GM18861 (cell line): ENCODE measurements at regions not wholly inside any gene's neighbourhood (a gene's known extent, or its start where the extent isn't known, plus 50 kb on each side); places are given as distances from the start of the nearest gene placed in this dataset.

ENCODE experiments used
- ATAC-seq: cut with Tn5 transposase; IDR thresholded peaks from one replicate; pipeline ENCODE4 v1.9.1; 2021; ENCODE audit not compliant: unreplicated experiment

- no peak for ATAC-seq
These were observed 194.2 kb upstream of the SGK1 start for GRCh38 chr6:134511984-134512683.

- ATAC-seq = no peak
These were observed 193.0 kb upstream of the SGK1 start for GRCh38 chr6:134510920-134511319.

- no peak for ATAC-seq
These were observed 192.2 kb upstream of the SGK1 start for GRCh38 chr6:134510142-134510541.

GRCh38 chr6:134508862-134509498, 191.1 kb upstream of the SGK1 start:
- no peak for ATAC-seq

- no peak for ATAC-seq
These were observed 188.2 kb upstream of the SGK1 start for GRCh38 chr6:134506162-134506561.

GRCh38 chr6:134503585-134504281, 185.8 kb upstream of the SGK1 start:
- no peak for ATAC-seq

- ATAC-seq = no peak
These were observed 185.0 kb upstream of the SGK1 start for GRCh38 chr6:134502614-134503549.

DNA sequence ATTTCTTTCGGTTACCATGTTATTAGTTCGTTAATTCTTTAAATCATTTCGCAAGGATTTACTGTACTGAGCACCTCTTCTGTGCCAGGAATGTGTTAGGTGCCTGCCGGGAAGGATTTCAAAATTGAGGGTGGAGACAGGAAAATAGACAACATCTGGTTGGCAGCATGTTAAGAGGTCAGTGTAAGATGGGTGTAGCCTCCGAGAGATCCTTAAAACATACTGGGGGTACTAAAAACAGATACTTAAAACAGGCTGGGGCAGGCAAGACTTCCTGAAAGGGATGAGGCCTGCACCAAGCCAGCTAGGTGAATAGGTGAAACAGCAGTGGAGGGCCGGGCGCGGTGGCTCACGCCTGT, 178.0 kb upstream of the SGK1 start:
- no peak for ATAC-seq

DNA sequence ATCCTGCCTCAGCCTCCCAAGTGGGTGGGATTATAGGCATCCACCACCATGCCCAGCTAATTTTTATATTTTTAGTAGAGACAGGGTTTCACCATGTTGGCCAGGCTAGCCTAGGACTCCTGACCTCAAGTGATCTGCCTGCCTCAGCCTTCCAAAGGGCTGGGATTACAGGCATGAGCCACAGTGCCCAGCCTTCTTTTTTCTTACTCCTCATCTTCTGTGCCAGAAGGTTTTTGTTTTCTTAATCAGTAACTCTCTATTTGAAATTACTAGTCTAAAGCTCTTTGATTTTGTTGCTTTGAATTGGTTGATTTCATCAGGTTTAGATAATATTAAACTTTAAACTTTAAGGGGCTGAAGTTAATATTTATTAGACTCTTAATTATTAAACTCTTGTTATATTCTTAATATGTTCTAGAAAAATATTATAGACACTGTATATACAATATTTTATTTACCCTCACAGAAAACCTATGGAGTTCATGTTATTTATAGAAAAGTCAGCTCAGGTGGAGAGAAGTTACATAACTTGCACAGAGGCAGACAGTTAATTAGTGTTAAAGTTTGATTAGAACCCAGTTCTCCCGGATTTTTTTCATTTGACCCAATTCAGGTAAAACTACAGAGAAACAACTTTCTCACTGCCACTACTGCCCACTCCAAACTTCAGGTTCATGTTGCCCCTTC, 177.4 kb upstream of the SGK1 start:
- ATAC-seq = no peak

DNA sequence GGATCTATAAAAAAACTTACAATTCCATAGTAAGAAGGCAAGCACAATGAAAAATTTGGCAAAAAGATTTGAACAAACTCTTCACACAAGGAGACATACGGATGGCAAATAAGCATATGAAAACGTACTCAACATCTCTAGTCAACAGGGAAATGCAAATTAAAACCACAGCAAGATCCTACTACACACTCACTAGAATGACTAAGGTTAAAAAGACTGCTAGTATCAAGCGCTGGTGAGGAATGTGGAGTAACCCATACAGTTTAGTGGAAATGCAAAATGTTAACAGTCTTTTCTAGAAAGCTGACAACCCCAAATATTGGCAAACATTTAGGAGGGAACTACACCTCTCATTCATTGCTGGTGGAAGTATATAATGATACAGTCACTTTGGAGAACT, 175.9 kb upstream of the SGK1 start:
- ATAC-seq = no peak

- no peak for ATAC-seq
These were observed 173.6 kb upstream of the SGK1 start for GRCh38 chr6:134491477-134491876.

- ATAC-seq = no peak
These were observed 164.8 kb upstream of the SGK1 start for GRCh38 chr6:134482593-134483270.

DNA sequence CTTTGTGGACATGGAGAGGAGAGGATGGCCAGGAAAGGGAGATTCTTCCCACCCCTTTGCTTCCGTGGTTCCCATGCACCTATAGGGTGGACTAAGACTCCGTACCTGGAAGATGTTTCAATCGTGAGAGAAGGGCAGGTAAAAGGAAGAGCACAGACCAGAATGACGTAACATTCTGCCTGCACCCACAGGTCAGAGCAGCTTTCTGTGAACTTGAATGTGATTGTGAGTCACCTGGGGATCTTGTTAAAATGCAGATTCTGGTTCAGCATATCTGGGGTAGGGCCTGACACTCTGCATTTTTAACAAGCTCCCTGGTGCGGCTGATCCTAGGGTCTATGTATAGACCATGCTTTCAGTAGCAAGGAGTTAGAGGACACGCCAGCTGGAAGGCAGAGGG, 164.1 kb upstream of the SGK1 start:
- no peak for ATAC-seq

DNA sequence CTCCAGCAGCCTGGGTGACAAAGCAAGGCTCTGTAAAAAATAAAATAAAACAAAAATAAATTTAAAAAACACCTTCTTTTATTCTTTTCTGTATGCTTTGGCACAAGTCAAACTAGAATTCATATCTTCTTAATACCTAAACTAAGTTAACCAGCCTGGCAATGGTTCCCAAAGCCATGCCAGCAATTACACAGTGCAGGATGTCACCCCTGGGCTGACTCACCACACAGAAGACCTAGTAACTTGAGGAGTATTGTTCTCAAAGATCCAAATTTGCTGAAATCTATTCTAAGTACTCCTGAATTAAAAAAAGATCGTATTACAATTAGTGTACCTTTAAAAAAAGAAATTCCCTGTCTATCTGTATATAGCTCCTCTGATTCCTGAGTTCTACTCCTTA, 162.7 kb upstream of the SGK1 start:
- no peak for ATAC-seq

DNA sequence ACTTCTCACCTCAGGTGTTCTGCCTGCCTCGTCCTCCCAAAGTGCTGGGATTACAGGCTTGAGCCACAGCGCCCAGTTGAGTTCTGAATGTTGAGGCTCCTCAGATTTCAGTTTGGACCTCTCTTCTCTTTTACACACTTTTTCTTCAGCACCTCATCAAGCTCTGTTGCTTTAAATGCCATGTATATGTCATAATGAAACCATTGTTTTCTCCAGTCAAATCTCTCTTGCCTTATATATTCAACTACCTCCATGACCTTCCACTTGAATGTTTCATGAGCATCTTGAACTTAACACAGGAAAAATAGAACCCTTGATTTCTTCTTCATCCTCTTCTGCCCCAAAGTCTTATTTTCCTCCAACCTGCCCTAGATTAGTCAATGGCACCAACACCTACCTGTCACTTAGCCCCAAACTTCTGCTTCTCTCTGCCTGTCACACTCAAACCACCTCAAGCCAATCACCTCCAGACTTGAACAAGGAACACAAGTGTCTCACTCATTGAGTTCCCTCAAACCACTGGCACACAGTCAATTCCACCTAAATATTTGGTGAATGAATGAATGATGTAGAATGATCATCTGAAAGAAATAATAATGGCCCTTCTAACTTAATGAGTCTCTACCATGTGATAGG, 161.0 kb upstream of the SGK1 start:
- no peak for ATAC-seq

DNA sequence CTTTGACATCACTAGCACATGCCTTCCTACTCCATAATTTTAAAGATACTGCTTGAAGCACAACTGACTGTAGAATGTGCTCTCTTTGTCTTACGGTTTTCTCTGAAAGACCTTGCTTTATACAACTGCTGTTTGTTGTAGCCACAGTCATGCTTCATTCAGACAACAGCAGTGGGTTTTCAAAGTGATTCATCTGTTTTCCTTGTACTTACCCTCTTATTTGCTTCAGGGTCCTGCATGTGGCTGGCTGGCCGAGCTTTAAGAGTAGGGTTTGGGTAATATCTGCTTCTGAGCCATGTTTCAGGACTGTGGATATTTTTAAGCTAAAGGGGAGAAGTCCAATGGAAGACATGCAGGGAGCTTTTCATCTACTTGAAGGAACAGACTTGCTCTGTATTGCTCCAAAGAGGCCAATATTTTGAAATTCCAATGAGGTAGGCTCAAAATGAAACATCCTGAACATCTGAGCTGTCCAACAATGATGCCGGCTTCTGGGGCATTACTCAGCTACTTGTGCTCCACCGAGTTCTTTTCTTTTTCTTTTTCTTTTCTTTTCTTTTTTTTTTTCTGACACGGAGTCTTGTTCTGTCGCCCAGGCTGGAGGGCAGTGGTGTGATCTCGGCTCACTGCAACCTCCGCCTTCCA, 160.2 kb upstream of the SGK1 start:
- ATAC-seq = no peak

DNA sequence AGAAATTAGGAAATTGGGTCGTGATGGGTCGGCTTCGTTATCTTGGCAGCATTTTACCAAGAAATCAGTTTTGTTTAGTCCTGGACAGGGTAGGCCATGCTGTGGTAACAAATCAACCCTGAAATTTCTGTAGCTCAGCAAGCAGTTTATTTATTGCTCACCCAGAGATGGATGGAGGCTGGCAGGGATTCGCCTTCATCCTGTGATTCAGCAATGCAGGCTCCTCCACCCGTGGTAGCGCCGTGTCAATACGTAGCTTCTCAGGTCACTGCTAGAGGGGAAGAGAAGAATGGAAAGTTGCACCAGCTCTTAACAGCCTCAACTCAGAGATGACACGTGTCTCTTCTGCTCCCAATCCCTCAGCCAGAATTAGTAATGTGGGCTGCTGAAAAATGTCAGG, 157.0 kb upstream of the SGK1 start:
- no peak for ATAC-seq

DNA sequence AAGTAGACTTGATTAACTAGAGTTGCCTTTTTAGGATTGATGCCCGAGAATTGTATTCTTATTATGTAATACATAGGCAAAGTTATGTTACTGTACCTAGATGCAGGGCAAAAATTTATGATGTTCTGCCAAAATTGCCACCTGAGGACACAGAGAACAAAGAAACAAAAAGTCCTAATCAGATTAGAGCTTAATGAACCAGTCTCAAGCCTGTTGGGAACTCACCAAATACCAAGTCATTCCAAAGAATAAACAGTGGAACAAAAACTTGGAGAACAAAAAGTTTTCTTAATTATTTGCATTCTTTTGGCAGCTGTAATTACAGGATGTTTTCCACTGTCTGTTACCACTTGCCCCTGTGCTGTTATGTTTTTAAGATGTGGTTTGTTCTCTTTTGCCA, 154.7 kb upstream of the SGK1 start:
- no peak for ATAC-seq

GRCh38 chr6:134472046-134472445, 154.1 kb upstream of the SGK1 start:
- no peak for ATAC-seq
